ENCODE measurements at regions not wholly inside any gene's neighbourhood (a gene's known extent, or its start where the extent isn't known, plus 50 kb on each side); places are given as distances from the start of the nearest gene placed in this dataset.

DNA sequence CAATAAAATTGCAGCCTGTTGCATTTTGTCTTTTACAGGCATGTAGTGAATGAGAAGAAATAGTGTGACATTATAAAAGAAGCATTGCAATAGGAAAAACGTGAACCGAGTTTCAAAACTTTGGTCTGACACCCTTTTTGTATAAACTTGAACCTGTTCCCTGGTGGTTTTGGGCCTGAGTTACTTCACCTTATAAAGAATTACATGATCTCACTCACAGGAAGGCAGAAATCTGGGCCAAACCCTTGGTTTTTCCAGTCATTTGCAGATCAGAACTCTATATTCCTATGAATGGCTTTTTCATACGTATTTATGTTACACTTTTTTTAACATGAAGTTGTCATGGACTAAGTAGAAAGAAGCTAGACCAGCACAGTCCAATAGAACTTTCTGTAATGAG, 138.5 kb upstream of the FLRT2 start:
- TF ChIP-seq TAF1 (IDR thresholded peaks at IDR 0.05; ENCODE audit: low read depth, low read length): no peak
- TF ChIP-seq POLR2A (IDR thresholded peaks at IDR 0.05; ENCODE audit: low read depth, low read length): no peak
- no peak for TF ChIP-seq POLR2AphosphoS5 (IDR thresholded peaks at IDR 0.05; ENCODE audit: low read depth, low read length)

All from GM12891 (cell line).